Skin epidermis (tissue), 12 donors: ENCODE measurements at regions not wholly inside any gene's neighbourhood (a gene's known extent, or its start where the extent isn't known, plus 50 kb on each side); places are given as distances from the start of the nearest gene placed in this dataset.
"Not testable (repeated sequence)": the region's sequence is repeated elsewhere in the genome, so short reads cannot be mapped to it uniquely, and the experiment has no call there.

ENCODE experiments used
- H3K27ac ChIP-seq, 21 experiments: fragments of 200-600 bp; sonication (generic) in 11 of 21; one replicate each; pipeline ENCODE4 v1.5.0; 2020; ENCODE audit warnings: mild to moderate bottlenecking in 3 of 21, inconsistent platforms in 2 of 21, moderate library complexity in 2 of 21
- H3K4me3 ChIP-seq, 7 experiments: fragments of 200-600 bp; sonication (generic) in 2 of 7; one replicate each; pipeline ENCODE4 v1.5.0; 2020; ENCODE audit warnings: inconsistent platforms in 2 of 7, mild to moderate bottlenecking in 2 of 7, moderate library complexity in 1 of 7

GRCh38 chr10:121374121-121374520 is 224.1 kb downstream of the FGFR2 start:
- no peak overlapping the region for H3K27ac ChIP-seq
- no peak overlapping the region for H3K4me3 ChIP-seq

- Histone ChIP-seq H3K27ac (no peak overlapping the region), H3K4me3 (no peak overlapping the region)
Observed at GRCh38 chr10:121375172-121375571, 223.1 kb downstream of the FGFR2 start.

- Histone ChIP-seq H3K27ac (no peak overlapping the region), H3K4me3 (no peak overlapping the region)
Observed at GRCh38 chr10:121378251-121378801, 219.9 kb downstream of the FGFR2 start.

GRCh38 chr10:121379013-121379412 is 219.2 kb downstream of the FGFR2 start:
- no peak overlapping the region for H3K27ac ChIP-seq
- no peak overlapping the region for H3K4me3 ChIP-seq

- Histone ChIP-seq H3K4me3 (no peak overlapping the region), H3K27ac (no peak overlapping the region)
Observed at GRCh38 chr10:121380211-121380610, 218.0 kb downstream of the FGFR2 start.

GRCh38 chr10:121382029-121382520 is 216.2 kb downstream of the FGFR2 start:
- not testable (repeated sequence) for H3K27ac ChIP-seq, H3K4me3 ChIP-seq

GRCh38 chr10:121385136-121385535 is 213.1 kb downstream of the FGFR2 start:
- Histone ChIP-seq H3K4me3 (no peak overlapping the region), H3K27ac (no peak overlapping the region)

GRCh38 chr10:121392657-121393056 is 205.6 kb downstream of the FGFR2 start:
- Histone ChIP-seq H3K4me3 (no peak overlapping the region), H3K27ac (no peak overlapping the region)

- no peak overlapping the region for H3K4me3 ChIP-seq
Observed at GRCh38 chr10:121393522-121393921, 204.7 kb downstream of the FGFR2 start.

GRCh38 chr10:121400507-121400906 is 197.7 kb downstream of the FGFR2 start:
- H3K4me3 ChIP-seq, H3K27ac ChIP-seq: not testable (repeated sequence)

More at GRCh38 chr10:121393522-121393921, 204.7 kb downstream of the FGFR2 start:
- no peak overlapping the region for H3K27ac ChIP-seq

- Histone ChIP-seq H3K4me3 (no peak overlapping the region), H3K27ac (no peak overlapping the region)
Observed at GRCh38 chr10:121403527-121403926, 194.7 kb downstream of the FGFR2 start.

GRCh38 chr10:121404611-121405010 is 193.6 kb downstream of the FGFR2 start:
- Histone ChIP-seq H3K27ac (no peak overlapping the region), H3K4me3 (no peak overlapping the region)

GRCh38 chr10:121405096-121405495 is 193.1 kb downstream of the FGFR2 start:
- Histone ChIP-seq H3K4me3 (no peak overlapping the region), H3K27ac (no peak overlapping the region)

GRCh38 chr10:121405549-121405948 is 192.7 kb downstream of the FGFR2 start:
- Histone ChIP-seq H3K27ac (no peak overlapping the region), H3K4me3 (no peak overlapping the region)

GRCh38 chr10:121405953-121406352 is 192.3 kb downstream of the FGFR2 start:
- no peak overlapping the region for H3K4me3 ChIP-seq

GRCh38 chr10:121406823-121407545 is 191.3 kb downstream of the FGFR2 start:
- H3K4me3 ChIP-seq, result no peak overlapping the region
- peak overlapping the region in 1 of 21 experiments; percentile 27 for H3K27ac ChIP-seq

More at GRCh38 chr10:121405953-121406352, 192.3 kb downstream of the FGFR2 start:
- H3K27ac ChIP-seq, result no peak overlapping the region

GRCh38 chr10:121409466-121410104 is 188.7 kb downstream of the FGFR2 start:
- no peak overlapping the region for H3K4me3 ChIP-seq

GRCh38 chr10:121411004-121411403 is 187.2 kb downstream of the FGFR2 start:
- no peak overlapping the region for H3K4me3 ChIP-seq
- no peak overlapping the region for H3K27ac ChIP-seq

More at GRCh38 chr10:121409466-121410104, 188.7 kb downstream of the FGFR2 start:
- no peak overlapping the region for H3K27ac ChIP-seq

GRCh38 chr10:121413951-121414350 is 184.3 kb downstream of the FGFR2 start:
- H3K4me3 ChIP-seq, result no peak overlapping the region
- H3K27ac ChIP-seq, result no peak overlapping the region

- Histone ChIP-seq H3K4me3 (no peak overlapping the region), H3K27ac (no peak overlapping the region)
Observed at GRCh38 chr10:121414366-121415062, 183.7 kb downstream of the FGFR2 start.
